Astrocyte (in vitro differentiated cells and primary cell): ENCODE measurements at regions not wholly inside any gene's neighbourhood (a gene's known extent, or its start where the extent isn't known, plus 50 kb on each side); places are given as distances from the start of the nearest gene placed in this dataset.

Source experiments
- DNase-seq: peaks from one replicate; pipeline ENCODE4 v3.0.0-alpha.2; 2010; ENCODE audit warnings: low read depth
- FAIRE-seq: peaks from 2 replicates; lab custom pipeline; 2011; peaks lifted over from hg19 to GRCh38; lab: Jason Lieb, UNC
- H2AFZ ChIP-seq: 2 replicates; pipeline ENCODE4 v1.6.0; 2012; ENCODE audit warnings: low read depth, low read length, inconsistent platforms
- H3K27ac ChIP-seq: 2 replicates; pipeline ENCODE4 v1.5.1; 2011; ENCODE audit warnings: low read depth, low read length, inconsistent platforms
- H3K27me3 ChIP-seq: 2 replicates; pipeline ENCODE4 v1.6.0; 2011; ENCODE audit warnings: low read length, inconsistent platforms; ENCODE audit not compliant: insufficient read depth
- H3K36me3 ChIP-seq: 2 replicates; pipeline ENCODE4 v1.5.1; 2011; ENCODE audit warnings: low read length, inconsistent platforms; ENCODE audit not compliant: insufficient read depth
- H3K4me1 ChIP-seq: 2 replicates; pipeline ENCODE4 v1.5.1; 2011; ENCODE audit warnings: low read length, inconsistent platforms; ENCODE audit not compliant: insufficient read depth
- H3K4me2 ChIP-seq: 2 replicates; pipeline ENCODE4 v1.6.0; 2012; ENCODE audit warnings: low read length, inconsistent platforms
- H3K4me3 ChIP-seq: 2 replicates; pipeline ENCODE4 v1.5.1; 2011; ENCODE audit warnings: low read depth, mild to moderate bottlenecking, low read length, inconsistent platforms; ENCODE audit not compliant: insufficient read depth
- H3K79me2 ChIP-seq: 2 replicates; pipeline ENCODE4 v1.6.0; 2012; ENCODE audit warnings: mild to moderate bottlenecking, low read length, inconsistent platforms; ENCODE audit not compliant: insufficient read depth
- H3K9ac ChIP-seq: 2 replicates; pipeline ENCODE4 v1.6.0; 2012; ENCODE audit warnings: mild to moderate bottlenecking, low read length, inconsistent platforms
- H3K9me3 ChIP-seq: 2 replicates; pipeline ENCODE4 v1.5.1; 2012; ENCODE audit warnings: low read depth, mild to moderate bottlenecking, low read length, inconsistent platforms; ENCODE audit not compliant: insufficient read depth
- H4K20me1 ChIP-seq: 2 replicates; pipeline ENCODE4 v1.6.0; 2012; ENCODE audit warnings: low read length, inconsistent platforms; ENCODE audit not compliant: insufficient read depth
- H3K27ac Mint-ChIP-seq: one replicate; pipeline ENCODE4 v1.8.0; 2021; ENCODE audit warnings: mild to moderate bottlenecking, mixed read lengths; ENCODE audit not compliant: unreplicated experiment
- H3K27me3 Mint-ChIP-seq: one replicate; pipeline ENCODE4 v1.8.0; 2021; ENCODE audit warnings: low read depth, mixed read lengths; ENCODE audit not compliant: unreplicated experiment
- H3K36me3 Mint-ChIP-seq: one replicate; pipeline ENCODE4 v1.8.0; 2021; ENCODE audit warnings: low read depth, mixed read lengths; ENCODE audit not compliant: unreplicated experiment
- H3K4me1 Mint-ChIP-seq: one replicate; pipeline ENCODE4 v1.8.0; 2021; ENCODE audit warnings: low read depth, mixed read lengths; ENCODE audit not compliant: unreplicated experiment
- H3K4me3 Mint-ChIP-seq: one replicate; pipeline ENCODE4 v1.8.0; 2021; ENCODE audit warnings: mild to moderate bottlenecking, moderate library complexity, mixed read lengths; ENCODE audit not compliant: unreplicated experiment
- H3K9me3 Mint-ChIP-seq: one replicate; pipeline ENCODE4 v1.8.0; 2021; ENCODE audit warnings: mild to moderate bottlenecking, mixed read lengths; ENCODE audit not compliant: unreplicated experiment
- EZH2 ChIP-seq: IDR thresholded peaks from 2 replicates; pipeline ENCODE4 v1.6.1; 2012; ENCODE audit warnings: mild to moderate bottlenecking, low read length, inconsistent platforms; ENCODE audit not compliant: insufficient read depth
- TF ChIP-seq, protein P1 (sequence below): IDR thresholded peaks from 2 replicates; pipeline ENCODE4 v1.5.1; 2011; ENCODE audit warnings: low read depth, mild to moderate bottlenecking, inconsistent platforms, low read length, moderate library complexity; ENCODE audit not compliant: insufficient read depth

GRCh38 chr15:70535955-70536338, 227.4 kb downstream of the UACA start:
- FAIRE-seq: no peak
- H3K4me1 Mint-ChIP-seq: peaks cover 8% of the 10 kb centered on the region
- H3K4me1 ChIP-seq: no peaks in the 10 kb centered on the region
- no peak overlapping the region for H2AFZ ChIP-seq
- peaks cover 67% of the 10 kb centered on the region for H3K27me3 Mint-ChIP-seq
- no peak overlapping the region for H3K4me2 ChIP-seq
- no peak overlapping the region for H3K27ac Mint-ChIP-seq
- no peaks in the 10 kb centered on the region for H3K9me3 ChIP-seq
- H3K36me3 Mint-ChIP-seq: peaks cover 6% of the 10 kb centered on the region
- DNase-seq: no peak
- no peaks in the 10 kb centered on the region for H3K79me2 ChIP-seq
- no peak overlapping the region for H3K4me3 Mint-ChIP-seq
- H3K4me3 ChIP-seq: no peak overlapping the region
- no peak overlapping the region for H3K9ac ChIP-seq
- TF ChIP-seq, protein P1, sequence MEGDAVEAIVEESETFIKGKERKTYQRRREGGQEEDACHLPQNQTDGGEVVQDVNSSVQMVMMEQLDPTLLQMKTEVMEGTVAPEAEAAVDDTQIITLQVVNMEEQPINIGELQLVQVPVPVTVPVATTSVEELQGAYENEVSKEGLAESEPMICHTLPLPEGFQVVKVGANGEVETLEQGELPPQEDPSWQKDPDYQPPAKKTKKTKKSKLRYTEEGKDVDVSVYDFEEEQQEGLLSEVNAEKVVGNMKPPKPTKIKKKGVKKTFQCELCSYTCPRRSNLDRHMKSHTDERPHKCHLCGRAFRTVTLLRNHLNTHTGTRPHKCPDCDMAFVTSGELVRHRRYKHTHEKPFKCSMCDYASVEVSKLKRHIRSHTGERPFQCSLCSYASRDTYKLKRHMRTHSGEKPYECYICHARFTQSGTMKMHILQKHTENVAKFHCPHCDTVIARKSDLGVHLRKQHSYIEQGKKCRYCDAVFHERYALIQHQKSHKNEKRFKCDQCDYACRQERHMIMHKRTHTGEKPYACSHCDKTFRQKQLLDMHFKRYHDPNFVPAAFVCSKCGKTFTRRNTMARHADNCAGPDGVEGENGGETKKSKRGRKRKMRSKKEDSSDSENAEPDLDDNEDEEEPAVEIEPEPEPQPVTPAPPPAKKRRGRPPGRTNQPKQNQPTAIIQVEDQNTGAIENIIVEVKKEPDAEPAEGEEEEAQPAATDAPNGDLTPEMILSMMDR: no peak
- no peak for TF ChIP-seq EZH2
- H4K20me1 ChIP-seq: no peaks in the 10 kb centered on the region
- H3K36me3 ChIP-seq: no peaks in the 10 kb centered on the region
- H3K27ac ChIP-seq: no peak overlapping the region
- H3K9me3 Mint-ChIP-seq: peaks cover 2% of the 10 kb centered on the region
- peaks cover 52% of the 10 kb centered on the region for H3K27me3 ChIP-seq

GRCh38 chr15:70535071-70535954, 228.0 kb downstream of the UACA start:
- peaks cover 68% of the 10 kb centered on the region for H3K27me3 Mint-ChIP-seq
- no peak overlapping the region for H3K27ac ChIP-seq
- DNase-seq: no peak

More at GRCh38 chr15:70535071-70535954, 228.0 kb downstream of the UACA start:
- H3K79me2 ChIP-seq: no peaks in the 10 kb centered on the region
- no peak overlapping the region for H3K4me2 ChIP-seq
- H3K9me3 Mint-ChIP-seq: peaks cover 2% of the 10 kb centered on the region
- no peak for TF ChIP-seq EZH2
- TF ChIP-seq, protein P1: no peak
- H2AFZ ChIP-seq: no peak overlapping the region
- no peak overlapping the region for H3K27ac Mint-ChIP-seq
- no peaks in the 10 kb centered on the region for H3K36me3 ChIP-seq
- peaks cover 8% of the 10 kb centered on the region for H3K4me1 Mint-ChIP-seq
- H3K27me3 ChIP-seq: peaks cover 52% of the 10 kb centered on the region
- H3K4me3 Mint-ChIP-seq: no peak overlapping the region
- H3K9me3 ChIP-seq: no peaks in the 10 kb centered on the region
- no peaks in the 10 kb centered on the region for H4K20me1 ChIP-seq
- H3K4me3 ChIP-seq: no peak overlapping the region
- FAIRE-seq: no peak
- no peaks in the 10 kb centered on the region for H3K4me1 ChIP-seq
- H3K9ac ChIP-seq: no peak overlapping the region
- peaks cover 3% of the 10 kb centered on the region for H3K36me3 Mint-ChIP-seq
